ENCODE measurements at regions not wholly inside any gene's neighbourhood (a gene's known extent, or its start where the extent isn't known, plus 50 kb on each side); places are given as distances from the start of the nearest gene placed in this dataset.
"Not testable (repeated sequence)": the region's sequence is repeated elsewhere in the genome, so short reads cannot be mapped to it uniquely, and the experiment has no call there.

DNA sequence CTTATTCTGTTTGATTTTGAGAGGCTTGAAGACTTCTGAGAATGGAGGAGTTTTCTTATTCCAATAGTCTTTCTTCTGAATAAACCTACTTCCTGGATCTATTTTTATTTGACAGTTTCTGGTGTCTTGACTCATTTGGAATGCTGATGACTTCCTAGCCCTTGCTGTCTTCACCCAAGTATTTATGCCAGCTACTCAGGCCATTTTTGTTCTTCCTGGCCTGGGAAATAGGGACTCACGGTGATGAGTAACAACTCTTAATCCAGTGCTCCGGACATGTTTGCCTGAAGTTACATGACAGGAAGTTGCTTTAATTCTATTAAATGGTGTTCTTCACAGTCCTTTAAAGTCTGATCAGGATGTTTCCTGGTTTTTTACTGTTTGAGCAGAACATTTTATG lies 272.1 kb upstream of the EYS start:
- no TSS peak for BruUV-seq (replicated peaks)
- intact Hi-C loops (cut with micrococcal nuclease; ENCODE audit: unreplicated experiment): no loop called here
- no peaks in the 10 kb centered on the region for H3K36me3 Mint-ChIP-seq (ENCODE audit: insufficient read depth, unreplicated experiment)
- H3K9me3 Mint-ChIP-seq (ENCODE audit: low read depth, unreplicated experiment): peaks cover 15% of the 10 kb centered on the region
- no peak overlapping the region for H3K27ac Mint-ChIP-seq (ENCODE audit: unreplicated experiment)
- no peak overlapping the region for H3K4me3 Mint-ChIP-seq (ENCODE audit: low read depth, unreplicated experiment)
- H3K27me3 Mint-ChIP-seq (ENCODE audit: unreplicated experiment): no peaks in the 10 kb centered on the region
- CTCF ChIA-PET: interaction anchor here (0.6 kb wide), 1 partner anchor 226 kb away, joined by 3 read pairs; no protein-coding TSS in a partner anchor
- no peaks in the 10 kb centered on the region for H3K4me1 Mint-ChIP-seq (ENCODE audit: low read depth, unreplicated experiment)
- TF ChIP-seq, protein P1, sequence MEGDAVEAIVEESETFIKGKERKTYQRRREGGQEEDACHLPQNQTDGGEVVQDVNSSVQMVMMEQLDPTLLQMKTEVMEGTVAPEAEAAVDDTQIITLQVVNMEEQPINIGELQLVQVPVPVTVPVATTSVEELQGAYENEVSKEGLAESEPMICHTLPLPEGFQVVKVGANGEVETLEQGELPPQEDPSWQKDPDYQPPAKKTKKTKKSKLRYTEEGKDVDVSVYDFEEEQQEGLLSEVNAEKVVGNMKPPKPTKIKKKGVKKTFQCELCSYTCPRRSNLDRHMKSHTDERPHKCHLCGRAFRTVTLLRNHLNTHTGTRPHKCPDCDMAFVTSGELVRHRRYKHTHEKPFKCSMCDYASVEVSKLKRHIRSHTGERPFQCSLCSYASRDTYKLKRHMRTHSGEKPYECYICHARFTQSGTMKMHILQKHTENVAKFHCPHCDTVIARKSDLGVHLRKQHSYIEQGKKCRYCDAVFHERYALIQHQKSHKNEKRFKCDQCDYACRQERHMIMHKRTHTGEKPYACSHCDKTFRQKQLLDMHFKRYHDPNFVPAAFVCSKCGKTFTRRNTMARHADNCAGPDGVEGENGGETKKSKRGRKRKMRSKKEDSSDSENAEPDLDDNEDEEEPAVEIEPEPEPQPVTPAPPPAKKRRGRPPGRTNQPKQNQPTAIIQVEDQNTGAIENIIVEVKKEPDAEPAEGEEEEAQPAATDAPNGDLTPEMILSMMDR (IDR thresholded peaks at IDR 0.05; ENCODE audit: unreplicated experiment): no peak
- DNase-seq: no peak

DNA sequence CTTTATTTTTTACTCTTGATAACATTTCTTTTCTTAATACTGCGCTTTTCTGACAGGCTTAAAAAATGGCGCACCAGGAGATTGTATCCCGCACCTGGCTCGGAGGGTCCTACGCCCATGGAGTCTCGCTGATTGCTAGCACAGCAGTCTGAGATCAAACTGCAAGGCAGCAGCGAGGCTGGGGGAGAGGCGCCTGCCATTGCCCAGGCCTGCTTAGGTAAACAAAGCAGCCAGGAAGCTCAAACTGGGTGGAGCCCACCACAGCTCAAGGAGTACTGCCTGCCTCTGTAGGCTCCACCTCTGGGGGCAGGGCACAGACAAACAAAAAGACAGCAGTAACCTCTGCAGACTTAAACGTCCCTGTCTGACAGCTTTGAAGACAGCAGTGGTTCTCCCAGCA lies 264.2 kb upstream of the EYS start:
- CTCF ChIA-PET; H3K36me3 Mint-ChIP-seq (ENCODE audit: insufficient read depth, unreplicated experiment); H3K27ac Mint-ChIP-seq (ENCODE audit: unreplicated experiment); H3K27me3 Mint-ChIP-seq (ENCODE audit: unreplicated experiment); intact Hi-C loops (cut with micrococcal nuclease; ENCODE audit: unreplicated experiment); DNase-seq; BruUV-seq (replicated peaks); H3K4me1 Mint-ChIP-seq (ENCODE audit: low read depth, unreplicated experiment); H3K9me3 Mint-ChIP-seq (ENCODE audit: low read depth, unreplicated experiment); H3K4me3 Mint-ChIP-seq (ENCODE audit: low read depth, unreplicated experiment): not testable (repeated sequence)

DNA sequence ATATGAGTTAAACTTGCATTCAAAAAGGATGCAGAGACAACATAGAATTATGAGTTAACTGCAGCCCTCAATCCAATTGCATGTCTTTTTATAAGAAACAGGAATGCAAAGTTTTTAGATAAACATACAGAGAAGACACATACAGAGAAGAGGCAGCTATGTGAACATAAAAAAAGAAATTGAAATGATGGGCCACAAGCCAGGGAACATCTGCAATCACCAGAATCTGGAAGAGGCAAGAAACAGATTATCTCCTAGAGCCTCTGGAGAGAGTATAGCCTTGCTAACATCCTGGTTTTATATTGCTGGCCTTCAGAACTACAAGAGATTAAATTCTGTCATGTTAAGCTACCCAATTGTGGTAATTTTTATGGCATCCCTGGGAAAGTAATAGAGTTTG lies 257.2 kb upstream of the EYS start:
- no peaks in the 10 kb centered on the region for H3K27me3 Mint-ChIP-seq (ENCODE audit: unreplicated experiment)
- intact Hi-C loops (cut with micrococcal nuclease; ENCODE audit: unreplicated experiment): no loop called here
- H3K27ac Mint-ChIP-seq (ENCODE audit: unreplicated experiment): no peak overlapping the region
- no peak for DNase-seq
- no peaks in the 10 kb centered on the region for H3K36me3 Mint-ChIP-seq (ENCODE audit: insufficient read depth, unreplicated experiment)
- no peak overlapping the region for H3K4me3 Mint-ChIP-seq (ENCODE audit: low read depth, unreplicated experiment)
- TF ChIP-seq, protein P1 (IDR thresholded peaks at IDR 0.05; ENCODE audit: unreplicated experiment): no peak
- H3K9me3 Mint-ChIP-seq (ENCODE audit: low read depth, unreplicated experiment): peaks cover 15% of the 10 kb centered on the region
- no TSS peak for BruUV-seq (replicated peaks)
- no peaks in the 10 kb centered on the region for H3K4me1 Mint-ChIP-seq (ENCODE audit: low read depth, unreplicated experiment)
- CTCF ChIA-PET: no interaction called here

DNA sequence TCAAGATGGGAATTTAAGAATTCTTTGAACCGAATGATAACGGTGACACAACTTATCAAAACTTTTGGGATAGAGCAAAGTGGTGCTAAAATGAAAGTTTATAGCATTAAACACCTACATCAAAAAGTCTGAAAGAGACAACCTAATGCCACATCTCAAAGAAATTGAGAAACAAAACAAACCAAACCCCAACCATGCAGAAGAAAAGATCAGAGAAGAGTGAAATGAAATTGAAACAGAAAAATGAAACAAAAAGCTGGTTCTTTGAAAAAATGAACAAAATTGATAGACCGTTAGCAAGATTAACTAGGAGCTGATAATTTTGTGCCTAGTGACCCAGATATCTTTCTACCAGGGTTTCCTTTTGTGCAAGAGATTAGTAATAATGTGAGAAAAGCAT lies 248.0 kb upstream of the EYS start:
- Mint-ChIP-seq H3K9me3 (ENCODE audit: low read depth, unreplicated experiment) (peaks cover 15% of the 10 kb centered on the region), H3K4me1 (ENCODE audit: low read depth, unreplicated experiment) (no peaks in the 10 kb centered on the region), H3K27me3 (ENCODE audit: unreplicated experiment) (no peaks in the 10 kb centered on the region), H3K27ac (ENCODE audit: unreplicated experiment) (no peak overlapping the region), H3K4me3 (ENCODE audit: low read depth, unreplicated experiment) (no peak overlapping the region), H3K36me3 (ENCODE audit: insufficient read depth, unreplicated experiment) (no peaks in the 10 kb centered on the region)
- CTCF ChIA-PET: no interaction called here
- BruUV-seq (replicated peaks): no TSS peak
- DNase-seq: no peak
- intact Hi-C loops (cut with micrococcal nuclease; ENCODE audit: unreplicated experiment): no loop called here
- TF ChIP-seq, protein P1 (IDR thresholded peaks at IDR 0.05; ENCODE audit: unreplicated experiment): no peak

DNA sequence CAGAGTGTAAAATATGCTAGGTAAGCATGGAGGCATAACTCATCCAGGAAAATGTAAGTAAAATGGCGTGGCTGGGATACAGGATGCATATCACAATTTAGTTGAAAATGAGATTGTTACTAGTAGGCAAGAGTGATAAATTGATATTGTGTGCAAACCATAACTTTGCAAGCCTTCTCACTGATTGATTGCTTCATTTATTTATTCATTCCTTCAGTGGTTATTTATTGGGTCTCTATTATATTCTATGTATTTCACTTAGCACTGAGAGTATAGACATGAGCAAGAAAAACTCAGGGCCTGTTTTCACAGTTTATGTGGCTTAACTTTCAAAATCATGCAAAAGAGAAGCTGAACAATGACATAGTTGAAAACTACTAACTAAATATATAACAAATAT lies 241.0 kb upstream of the EYS start:
- DNase-seq: no peak
- intact Hi-C loops (cut with micrococcal nuclease; ENCODE audit: unreplicated experiment): no loop called here
- no peak overlapping the region for H3K4me3 Mint-ChIP-seq (ENCODE audit: low read depth, unreplicated experiment)
- peaks cover 13% of the 10 kb centered on the region for H3K9me3 Mint-ChIP-seq (ENCODE audit: low read depth, unreplicated experiment)
- H3K27me3 Mint-ChIP-seq (ENCODE audit: unreplicated experiment): no peaks in the 10 kb centered on the region
- no peaks in the 10 kb centered on the region for H3K36me3 Mint-ChIP-seq (ENCODE audit: insufficient read depth, unreplicated experiment)
- TF ChIP-seq, protein P1 (IDR thresholded peaks at IDR 0.05; ENCODE audit: unreplicated experiment): no peak
- no peak overlapping the region for H3K27ac Mint-ChIP-seq (ENCODE audit: unreplicated experiment)
- no TSS peak for BruUV-seq (replicated peaks)
- no peaks in the 10 kb centered on the region for H3K4me1 Mint-ChIP-seq (ENCODE audit: low read depth, unreplicated experiment)
- CTCF ChIA-PET: no interaction called here

All from Calu3 (cell line).